Gastrocnemius medialis (tissue), 4 donors: ENCODE measurements at regions not wholly inside any gene's neighbourhood (a gene's known extent, or its start where the extent isn't known, plus 50 kb on each side); places are given as distances from the start of the nearest gene placed in this dataset.

Source experiments
- ATAC-seq, 2 donors: fragments of 150-250 bp; one replicate each; pipeline ENCODE4 v1.9.1; 2016
- DNase-seq, 2 donors: peaks; one replicate each; pipeline ENCODE4 v3.0.0-alpha.2; 2019
- H3K27ac ChIP-seq, 4 donors: fragments of 200-600 bp; sonication (generic); 1 replicate in 1 of 4; 2 replicates in 3 of 4; pipeline ENCODE4 v1.5.1; 2016 to 2018; ENCODE audit warnings: mild to moderate bottlenecking in 2 of 4, moderate library complexity in 1 of 4
- H3K27me3 ChIP-seq, 3 donors: fragments of 200-600 bp; sonication (generic) in 2 of 3; 1 replicate in 1 of 3; 2 replicates in 2 of 3; pipeline versions ENCODE4 v1.5.1 to v1.6.0; 2016 to 2019; ENCODE audit warnings: mild to moderate bottlenecking in 1 of 3, moderate library complexity in 1 of 3
- H3K36me3 ChIP-seq, 2 donors: fragments of 200-600 bp; sonication (generic) in 1 of 2; one replicate each; pipeline ENCODE4 v1.5.1; 2017 to 2018
- H3K4me1 ChIP-seq, 2 donors: fragments of 200-600 bp; sonication (generic) in 1 of 2; one replicate each; pipeline ENCODE4 v1.5.1; 2016 to 2017; ENCODE audit warnings: mild to moderate bottlenecking in 2 of 2
- H3K4me3 ChIP-seq, 4 donors: fragments of 200-600 bp; sonication (generic) in 3 of 4; 1 replicate in 1 of 4; 2 replicates in 3 of 4; pipeline ENCODE4 v1.5.1; 2016 to 2019; ENCODE audit warnings: mild to moderate bottlenecking in 2 of 4
- H3K9me3 ChIP-seq, 3 donors: fragments of 200-600 bp; sonication (generic) in 2 of 3; 1 replicate in 1 of 3; 2 replicates in 2 of 3; pipeline ENCODE4 v1.5.1; 2016 to 2019
- POLR2A ChIP-seq, 2 donors: fragments of 450-650 bp; IDR thresholded peaks; one replicate each; pipeline ENCODE4 v1.6.1; 2017; ENCODE audit warnings: antibody characterized with exemption in 2 of 2, mild to moderate bottlenecking in 2 of 2, moderate library complexity in 2 of 2
- in situ Hi-C, 4 donors: fragments of 200-750 bp; cut with MboI; loops; one replicate each; pipeline versions ENCODE4 v1.15.0 to v1.8.0; 2017; ENCODE audit warnings: low sequenced_read_pairs in 4 of 4
- intact Hi-C: fragments of 100-400 bp; cut with DNase I; formaldehyde crosslinking; loops from one replicate; pipeline ENCODE4 v1.15.1; 2023; ENCODE audit warnings: low total_unique reads
- TF ChIP-seq, protein P1 (sequence below), 5 experiments: fragments of 450-650 bp in 3 of 5; fragments of 200-600 bp in 2 of 5; sonication (generic) in 2 of 5; IDR thresholded peaks in 4 of 5; conservative IDR thresholded peaks in 1 of 5; 1 replicate in 4 of 5; 2 replicates in 1 of 5; pipeline ENCODE4 v1.5.1; 2016 to 2019; ENCODE audit warnings: antibody characterized with exemption in 5 of 5, mild to moderate bottlenecking in 3 of 5, moderate library complexity in 3 of 5

DNA sequence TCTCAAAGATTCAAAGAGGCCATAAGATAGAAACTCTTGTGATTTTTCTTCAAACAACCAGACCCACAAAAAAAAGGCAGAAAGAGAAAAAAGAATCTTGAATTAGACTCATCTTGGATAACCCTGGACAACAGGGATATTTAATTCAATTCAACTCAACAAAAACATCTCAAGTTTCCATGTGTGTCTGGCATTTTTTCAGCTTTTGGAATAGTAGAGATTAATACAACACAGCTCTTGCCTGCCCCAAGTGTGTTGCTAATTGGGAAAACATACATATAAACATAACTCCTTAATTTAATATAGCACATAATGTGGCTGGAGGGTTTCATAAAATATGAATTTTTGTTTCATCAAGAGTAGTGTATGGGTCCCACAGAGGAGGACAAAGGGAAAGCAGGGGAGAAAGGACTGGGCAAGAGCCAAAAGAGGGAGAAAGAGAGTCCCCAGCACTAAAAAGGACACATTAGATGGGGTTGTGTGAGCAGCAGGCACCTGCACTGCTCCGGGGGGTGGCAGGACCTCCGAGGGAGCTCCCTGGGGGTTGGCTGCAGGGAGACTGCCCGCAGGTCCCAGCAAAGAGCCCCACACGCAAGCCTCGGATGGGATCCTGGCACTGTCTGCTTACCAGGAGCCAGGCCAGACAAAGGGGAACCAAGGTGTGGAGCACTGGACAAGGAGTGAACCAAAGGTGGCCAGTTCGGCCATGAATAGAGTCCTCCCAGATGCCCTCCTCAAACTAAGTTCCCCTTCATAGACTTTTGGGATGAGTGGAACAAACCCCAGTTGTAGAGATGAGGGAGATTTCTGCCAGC is 65.6 kb upstream of the TMEM72 start:
- Histone ChIP-seq H3K27ac (no peak overlapping the region), H3K27me3 (no peaks in the 10 kb centered on the region), H3K4me1 (no peaks in the 10 kb centered on the region), H3K36me3 (no peaks in the 10 kb centered on the region), H3K9me3 (no peaks in the 10 kb centered on the region), H3K4me3 (no peak overlapping the region)
- TF ChIP-seq POLR2A (IDR thresholded peaks at IDR 0.05), result no peak
- TF ChIP-seq, protein P1, sequence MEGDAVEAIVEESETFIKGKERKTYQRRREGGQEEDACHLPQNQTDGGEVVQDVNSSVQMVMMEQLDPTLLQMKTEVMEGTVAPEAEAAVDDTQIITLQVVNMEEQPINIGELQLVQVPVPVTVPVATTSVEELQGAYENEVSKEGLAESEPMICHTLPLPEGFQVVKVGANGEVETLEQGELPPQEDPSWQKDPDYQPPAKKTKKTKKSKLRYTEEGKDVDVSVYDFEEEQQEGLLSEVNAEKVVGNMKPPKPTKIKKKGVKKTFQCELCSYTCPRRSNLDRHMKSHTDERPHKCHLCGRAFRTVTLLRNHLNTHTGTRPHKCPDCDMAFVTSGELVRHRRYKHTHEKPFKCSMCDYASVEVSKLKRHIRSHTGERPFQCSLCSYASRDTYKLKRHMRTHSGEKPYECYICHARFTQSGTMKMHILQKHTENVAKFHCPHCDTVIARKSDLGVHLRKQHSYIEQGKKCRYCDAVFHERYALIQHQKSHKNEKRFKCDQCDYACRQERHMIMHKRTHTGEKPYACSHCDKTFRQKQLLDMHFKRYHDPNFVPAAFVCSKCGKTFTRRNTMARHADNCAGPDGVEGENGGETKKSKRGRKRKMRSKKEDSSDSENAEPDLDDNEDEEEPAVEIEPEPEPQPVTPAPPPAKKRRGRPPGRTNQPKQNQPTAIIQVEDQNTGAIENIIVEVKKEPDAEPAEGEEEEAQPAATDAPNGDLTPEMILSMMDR (IDR thresholded peaks at IDR 0.05 in 4 of 5, conservative IDR thresholded peaks at IDR 0.05 in 1 of 5), result no peak
- ATAC-seq (no peak), DNase-seq (no peak)
- in situ Hi-C loops (no loop called here), intact Hi-C loops (no loop called here)

DNA sequence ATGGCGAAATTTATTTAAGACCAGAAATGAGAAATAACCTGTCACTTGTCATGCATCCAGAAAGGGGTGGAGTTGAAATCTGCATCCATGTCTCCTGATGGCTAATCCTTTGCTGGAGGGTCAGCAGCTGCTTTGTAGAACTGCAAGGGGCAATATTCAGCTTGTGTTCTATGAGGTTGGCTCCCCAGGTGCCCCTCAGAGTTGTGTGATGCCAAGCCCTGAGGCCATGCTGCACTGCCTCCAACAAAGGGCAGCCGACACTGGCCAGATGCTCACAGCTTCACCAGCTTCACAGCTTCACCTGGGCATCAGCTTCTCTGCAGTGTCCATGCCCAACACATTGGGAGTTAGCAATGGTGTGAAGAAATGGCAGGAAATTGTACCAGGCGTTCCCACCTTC is 64.0 kb upstream of the TMEM72 start:
- TF ChIP-seq, protein P1 (IDR thresholded peaks at IDR 0.05 in 4 of 5, conservative IDR thresholded peaks at IDR 0.05 in 1 of 5), result no peak
- TF ChIP-seq POLR2A (IDR thresholded peaks at IDR 0.05), result no peak
- Histone ChIP-seq H3K27ac (no peak overlapping the region), H3K4me3 (no peak overlapping the region), H3K4me1 (no peaks in the 10 kb centered on the region), H3K9me3 (no peaks in the 10 kb centered on the region), H3K36me3 (no peaks in the 10 kb centered on the region), H3K27me3 (no peaks in the 10 kb centered on the region)
- DNase-seq, result no peak
- intact Hi-C loops (no loop called here), in situ Hi-C loops (no loop called here)
- no peak for ATAC-seq

GRCh38 chr10:44848211-44848610 is 62.9 kb upstream of the TMEM72 start:
- TF ChIP-seq POLR2A (IDR thresholded peaks at IDR 0.05), result no peak
- TF ChIP-seq, protein P1 (IDR thresholded peaks at IDR 0.05 in 4 of 5, conservative IDR thresholded peaks at IDR 0.05 in 1 of 5), result no peak
- no peak for ATAC-seq
- intact Hi-C loops, result no loop called here
- Histone ChIP-seq H3K4me3 (no peak overlapping the region), H3K9me3 (no peaks in the 10 kb centered on the region), H3K4me1 (no peaks in the 10 kb centered on the region), H3K36me3 (no peaks in the 10 kb centered on the region), H3K27me3 (no peaks in the 10 kb centered on the region), H3K27ac (no peak overlapping the region)
- in situ Hi-C loops, result no loop called here
- DNase-seq, result no peak

GRCh38 chr10:44849936-44850335 is 61.2 kb upstream of the TMEM72 start:
- intact Hi-C loops, result no loop called here
- ATAC-seq (no peak), DNase-seq (no peak)
- no peaks in the 10 kb centered on the region for H3K36me3 ChIP-seq
- H3K4me1 ChIP-seq, result no peaks in the 10 kb centered on the region
- H3K9me3 ChIP-seq, result no peaks in the 10 kb centered on the region
- H3K27ac ChIP-seq, result no peak overlapping the region
- no peak overlapping the region for H3K4me3 ChIP-seq
- no peaks in the 10 kb centered on the region for H3K27me3 ChIP-seq
- in situ Hi-C loops, result loop anchor here (25.0 kb wide), 3 partner anchors 463 to 538 kb away; partner anchors contain the start of gene CXCL12 (in 2 of the 4)
- TF ChIP-seq, protein P1 (IDR thresholded peaks at IDR 0.05 in 4 of 5, conservative IDR thresholded peaks at IDR 0.05 in 1 of 5), result no peak
- no peak for TF ChIP-seq POLR2A (IDR thresholded peaks at IDR 0.05)
